ENCODE measurements at regions not wholly inside any gene's neighbourhood (a gene's known extent, or its start where the extent isn't known, plus 50 kb on each side); places are given as distances from the start of the nearest gene placed in this dataset.

DNA sequence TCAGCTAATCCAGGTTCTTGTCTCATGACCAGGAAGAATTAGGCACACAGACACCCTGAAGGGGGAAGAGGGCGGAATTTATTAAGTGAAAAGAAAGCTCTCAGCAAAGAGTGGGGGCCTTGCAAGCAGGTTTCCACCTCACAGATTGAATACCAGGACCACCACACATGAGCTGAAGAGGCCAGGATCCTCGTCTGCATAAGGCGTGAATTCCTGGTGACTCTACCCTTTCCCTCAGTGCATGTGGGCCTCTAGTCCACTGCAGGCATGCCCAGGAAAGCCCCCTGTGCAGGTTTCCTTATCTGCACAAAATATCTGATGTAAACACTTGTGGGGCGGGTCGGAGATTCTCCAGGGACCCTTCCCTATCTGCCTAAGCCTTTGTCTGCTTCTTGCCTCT lies 782.1 kb upstream of the LRRN3 start:
- TF ChIP-seq GATA2 (IDR thresholded peaks at IDR 0.05; ENCODE audit: low read depth, low read length) (no peak), GATA3 (IDR thresholded peaks at IDR 0.05; ENCODE audit: low read depth, low read length) (no peak)

All from SH-SY5Y (cell line).